ENCODE measurements at regions not wholly inside any gene's neighbourhood (a gene's known extent, or its start where the extent isn't known, plus 50 kb on each side); places are given as distances from the start of the nearest gene placed in this dataset.

GRCh38 chrX:40320819-40321218 is 223.1 kb upstream of the BCOR start:
- Histone ChIP-seq H3K27ac (no peak overlapping the region), H3K9me3 (no peaks in the 10 kb centered on the region), H3K27me3 (no peaks in the 10 kb centered on the region), H3K36me3 (ENCODE audit: low read depth, missing control alignments) (no peaks in the 10 kb centered on the region), H3K4me1 (no peaks in the 10 kb centered on the region), H3K4me3 (no peak overlapping the region)
- TF ChIP-seq CTCF (IDR thresholded peaks at IDR 0.05), result no peak
- intact Hi-C loops (cut with DNase I; ENCODE audit: low total_unique reads), result no loop called here
- no peak for DNase-seq

GRCh38 chrX:40318801-40319200 is 221.0 kb upstream of the BCOR start:
- no peaks in the 10 kb centered on the region for H3K36me3 ChIP-seq (ENCODE audit: low read depth, missing control alignments)
- TF ChIP-seq CTCF (IDR thresholded peaks at IDR 0.05) (no peak), POLR2A (IDR thresholded peaks at IDR 0.05) (no peak)
- DNase-seq, result no peak
- H3K9me3 ChIP-seq, result no peaks in the 10 kb centered on the region
- no peaks in the 10 kb centered on the region for H3K4me1 ChIP-seq
- WGBS, 2 donors, result 76% methylated on average over 4 of the region's 4 CpGs; no CpG with 5 or more reads in 1 of the 2 donors
- intact Hi-C loops (cut with DNase I; ENCODE audit: low total_unique reads), result no loop called here
- H3K4me3 ChIP-seq, result no peak overlapping the region
- no peaks in the 10 kb centered on the region for H3K27me3 ChIP-seq
- no peak overlapping the region for H3K27ac ChIP-seq

- H3K9me3 ChIP-seq, result no peaks in the 10 kb centered on the region
- no peak overlapping the region for H3K27ac ChIP-seq
- H3K4me3 ChIP-seq, result no peak overlapping the region
- no peaks in the 10 kb centered on the region for H3K4me1 ChIP-seq
- H3K36me3 ChIP-seq (ENCODE audit: low read depth, missing control alignments), result no peaks in the 10 kb centered on the region
- TF ChIP-seq CTCF (IDR thresholded peaks at IDR 0.05) (no peak), POLR2A (IDR thresholded peaks at IDR 0.05) (no peak)
- 82 to 88% methylated on average over 4 to 6 of the region's 6 CpGs for WGBS, 2 donors
- no peak for DNase-seq
- H3K27me3 ChIP-seq, result no peaks in the 10 kb centered on the region
- intact Hi-C loops (cut with DNase I; ENCODE audit: low total_unique reads), result no loop called here
These were observed 220.3 kb upstream of the BCOR start for GRCh38 chrX:40318076-40318475.

GRCh38 chrX:40316502-40316901 is 218.7 kb upstream of the BCOR start:
- intact Hi-C loops (cut with DNase I; ENCODE audit: low total_unique reads), result no loop called here
- no peak for DNase-seq
- no peaks in the 10 kb centered on the region for H3K9me3 ChIP-seq
- H3K27me3 ChIP-seq, result no peaks in the 10 kb centered on the region
- no peaks in the 10 kb centered on the region for H3K4me1 ChIP-seq
- 96 to 97% methylated on average over 2 to 5 of the region's 5 CpGs for WGBS, 2 donors
- H3K27ac ChIP-seq, result no peak overlapping the region
- no peaks in the 10 kb centered on the region for H3K36me3 ChIP-seq (ENCODE audit: low read depth, missing control alignments)
- no peak overlapping the region for H3K4me3 ChIP-seq
- no peak for TF ChIP-seq CTCF (IDR thresholded peaks at IDR 0.05)
- TF ChIP-seq POLR2A (IDR thresholded peaks at IDR 0.05), result no peak

GRCh38 chrX:40314070-40314469 is 216.3 kb upstream of the BCOR start:
- WGBS, 2 donors, result 75 to 91% methylated on average over 2 to 4 of the region's 4 CpGs
- Histone ChIP-seq H3K4me1 (no peaks in the 10 kb centered on the region), H3K27me3 (no peaks in the 10 kb centered on the region), H3K27ac (no peak overlapping the region), H3K36me3 (ENCODE audit: low read depth, missing control alignments) (no peaks in the 10 kb centered on the region), H3K4me3 (no peak overlapping the region), H3K9me3 (no peaks in the 10 kb centered on the region)
- intact Hi-C loops (cut with DNase I; ENCODE audit: low total_unique reads), result no loop called here
- DNase-seq, result no peak
- TF ChIP-seq CTCF (IDR thresholded peaks at IDR 0.05), result no peak
- TF ChIP-seq POLR2A (IDR thresholded peaks at IDR 0.05), result no peak

Measured in testis (tissue), 2 donors.